Mesenchymal stem cell (in vitro differentiated cells and primary cell): ENCODE measurements at regions not wholly inside any gene's neighbourhood (a gene's known extent, or its start where the extent isn't known, plus 50 kb on each side); places are given as distances from the start of the nearest gene placed in this dataset.

ENCODE experiments used
- DNase-seq: peaks from one replicate; pipeline ENCODE4 v3.0.0-alpha.2; 2013
- H2AFZ ChIP-seq: one replicate; pipeline ENCODE4 v1.6.1; 2013; ENCODE audit warnings: low read depth, mild to moderate bottlenecking, control low read depth, inconsistent platforms, low read length, moderate library complexity
- H2AK5ac ChIP-seq: 2 replicates; pipeline ENCODE4 v1.6.1; 2013; ENCODE audit warnings: low read length, moderate library complexity, mild to moderate bottlenecking, inconsistent platforms; ENCODE audit not compliant: severe bottlenecking
- H2BK120ac ChIP-seq: one replicate; pipeline ENCODE4 v1.6.1; 2013; ENCODE audit warnings: low read depth, mild to moderate bottlenecking, inconsistent platforms, low read length, moderate library complexity
- H2BK12ac ChIP-seq, 2 experiments: one replicate each; pipeline ENCODE4 v1.6.1; 2013; ENCODE audit warnings: inconsistent platforms in 2 of 2, low read length in 2 of 2, mild to moderate bottlenecking in 2 of 2, moderate library complexity in 2 of 2, control low read depth in 1 of 2
- H2BK15ac ChIP-seq: one replicate; pipeline ENCODE4 v1.6.1; 2013; ENCODE audit warnings: mild to moderate bottlenecking, low read depth, inconsistent platforms; ENCODE audit not compliant: poor library complexity, severe bottlenecking
- H2BK5ac ChIP-seq: 2 replicates; pipeline ENCODE4 v1.6.1; 2013; ENCODE audit warnings: low read depth, mild to moderate bottlenecking, low read length, control low read depth, inconsistent platforms; ENCODE audit not compliant: poor library complexity, severe bottlenecking
- H3K14ac ChIP-seq, 2 experiments: one replicate each; pipeline ENCODE4 v1.6.1; 2013; ENCODE audit warnings: inconsistent platforms in 2 of 2, low read length in 2 of 2, control low read depth in 1 of 2, mild to moderate bottlenecking in 1 of 2, moderate library complexity in 1 of 2
- H3K18ac ChIP-seq, 2 experiments: one replicate each; pipeline ENCODE4 v1.6.1; 2013; ENCODE audit warnings: inconsistent platforms in 2 of 2, low read length in 2 of 2, control low read depth in 1 of 2, low read depth in 1 of 2, mild to moderate bottlenecking in 1 of 2
- H3K23ac ChIP-seq, 2 experiments: one replicate each; pipeline ENCODE4 v1.6.1; 2013; ENCODE audit warnings: inconsistent platforms in 2 of 2, low read length in 2 of 2, mild to moderate bottlenecking in 2 of 2, moderate library complexity in 2 of 2, control low read depth in 1 of 2
- H3K27ac ChIP-seq: 2 replicates; pipeline ENCODE4 v1.5.1; 2013; ENCODE audit warnings: mild to moderate bottlenecking, moderate library complexity, low read length, control low read depth, inconsistent platforms; ENCODE audit not compliant: poor library complexity, severe bottlenecking
- H3K27me3 ChIP-seq, 2 experiments: 2 replicates each; pipeline versions ENCODE4 v1.6.1 to v1.7.0; 2013; ENCODE audit warnings: low read length in 2 of 2, mild to moderate bottlenecking in 2 of 2, moderate library complexity in 2 of 2, control low read depth in 1 of 2, inconsistent platforms in 1 of 2; ENCODE audit not compliant: control insufficient read depth in 1 of 2, insufficient read depth in 1 of 2
- H3K36me3 ChIP-seq, 2 experiments: 2 replicates each; pipeline versions ENCODE4 v1.6.1 to v1.7.0; 2013; ENCODE audit warnings: low read length in 2 of 2, control low read depth in 1 of 2, inconsistent platforms in 1 of 2, low read depth in 1 of 2, mild to moderate bottlenecking in 1 of 2; ENCODE audit not compliant: insufficient read depth in 2 of 2, control insufficient read depth in 1 of 2
- H3K4ac ChIP-seq, 2 experiments: one replicate each; pipeline ENCODE4 v1.6.1; 2013; ENCODE audit warnings: inconsistent platforms in 2 of 2, low read length in 2 of 2, mild to moderate bottlenecking in 2 of 2, moderate library complexity in 2 of 2, control low read depth in 1 of 2, low read depth in 1 of 2
- H3K4me1 ChIP-seq: 2 replicates; pipeline ENCODE4 v1.6.1; 2013; ENCODE audit warnings: low read depth, low read length, control low read depth; ENCODE audit not compliant: control insufficient read depth, insufficient read depth
- H3K4me2 ChIP-seq: 2 replicates; pipeline ENCODE4 v1.6.1; 2013; ENCODE audit warnings: low read length, mild to moderate bottlenecking, inconsistent platforms; ENCODE audit not compliant: poor library complexity, severe bottlenecking
- H3K4me3 ChIP-seq, 2 experiments: 2 replicates each; pipeline versions ENCODE4 v1.5.1 to v1.7.0; 2013; ENCODE audit warnings: low read length in 2 of 2, mild to moderate bottlenecking in 2 of 2, control low read depth in 1 of 2, low read depth in 1 of 2; ENCODE audit not compliant: insufficient read depth in 1 of 2
- H3K79me1 ChIP-seq: replicated peaks from 2 replicates; pipeline ENCODE4 v1.6.1; 2013; ENCODE audit warnings: mild to moderate bottlenecking, control low read depth, low read length, inconsistent platforms; ENCODE audit not compliant: poor library complexity, severe bottlenecking
- H3K9ac ChIP-seq: 2 replicates; pipeline ENCODE4 v1.7.0; 2013; ENCODE audit warnings: mild to moderate bottlenecking, low read length, moderate library complexity
- H3K9me3 ChIP-seq: 2 replicates; pipeline ENCODE4 v1.7.0; 2013; ENCODE audit warnings: mild to moderate bottlenecking, low read length; ENCODE audit not compliant: control insufficient read depth
- H4K8ac ChIP-seq: one replicate; pipeline ENCODE4 v1.6.1; 2013; ENCODE audit warnings: inconsistent platforms, mild to moderate bottlenecking, low read length, moderate library complexity
- H4K91ac ChIP-seq: one replicate; pipeline ENCODE4 v1.6.1; 2013; ENCODE audit warnings: mild to moderate bottlenecking, low read length, inconsistent platforms
- WGBS: methylation state at CpG from one replicate; pipeline ENCODE4 v1.1.7; 2013; ENCODE audit warnings: mixed read lengths; 5-methylcytosine and 5-hydroxymethylcytosine counted together

DNA sequence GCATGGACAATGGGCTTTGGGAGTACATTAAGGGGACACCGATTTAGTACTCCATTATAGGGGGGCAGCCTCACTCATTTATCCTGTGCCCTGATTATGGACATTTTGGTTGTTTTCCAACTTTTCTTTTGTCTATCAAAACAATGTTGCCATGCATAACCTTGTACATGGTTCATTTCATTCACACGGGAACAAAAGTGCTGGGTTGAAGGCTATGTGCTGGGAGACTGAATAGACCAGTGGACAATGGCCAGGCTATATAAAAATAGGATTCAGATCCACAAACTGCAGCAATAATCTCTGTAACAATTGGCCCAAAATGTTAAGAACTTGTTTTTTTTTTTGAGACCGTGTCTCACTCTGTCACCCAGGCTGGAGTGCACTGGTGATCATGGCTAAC lies 100.7 kb upstream of the GMDS start:
- Histone ChIP-seq H4K8ac (no peak overlapping the region), H3K4me3 (no peak overlapping the region), H2BK15ac (no peak overlapping the region), H3K9me3 (no peaks in the 10 kb centered on the region), H3K18ac (no peak overlapping the region), H2AK5ac (no peak overlapping the region), H3K14ac (no peak overlapping the region), H3K27ac (no peak overlapping the region), H3K23ac (no peak overlapping the region), H2BK120ac (no peak overlapping the region), H2BK12ac (no peak overlapping the region), H4K91ac (no peak overlapping the region), H3K4me1 (peaks cover 4% of the 10 kb centered on the region), H3K4me2 (no peak overlapping the region), H2AFZ (no peak overlapping the region), H3K4ac (no peak overlapping the region), H2BK5ac (no peak overlapping the region), H3K79me1 (peaks cover 3% of the 10 kb centered on the region), H3K36me3 (no peaks in the 10 kb centered on the region), H3K9ac (no peak overlapping the region), H3K27me3 (no peaks in the 10 kb centered on the region)
- DNase-seq, result no peak
- WGBS, result 94% methylated on average over 3 of the region's 3 CpGs

DNA sequence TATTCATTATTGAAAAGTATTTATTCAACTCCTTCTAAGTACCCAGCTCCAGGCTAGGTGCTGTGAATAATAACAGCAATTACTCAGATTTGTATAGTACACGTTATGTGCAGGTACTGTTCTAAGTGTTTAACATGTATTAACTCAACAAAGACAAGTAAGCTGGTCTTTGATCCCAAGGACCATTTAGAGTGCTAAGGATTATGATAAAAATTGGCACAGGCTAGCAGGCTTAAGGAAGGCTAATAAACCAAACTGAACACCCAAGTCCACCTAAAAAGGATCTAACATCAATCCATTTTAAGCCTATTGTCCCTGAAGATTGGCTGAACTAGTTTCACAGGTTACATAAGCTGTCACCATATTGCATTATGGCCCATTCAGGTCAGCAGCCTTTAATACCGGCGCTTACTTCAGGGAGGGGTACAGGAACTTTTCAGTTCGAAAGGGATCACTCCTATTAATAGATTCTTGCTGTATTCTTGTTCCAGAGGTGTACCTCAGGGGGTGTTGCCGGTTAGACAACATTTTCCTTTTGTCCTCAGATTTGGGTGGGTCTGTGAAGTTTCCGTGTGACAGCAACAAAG lies 99.0 kb upstream of the GMDS start:
- Histone ChIP-seq H2BK12ac (no peak overlapping the region), H3K27ac (no peak overlapping the region), H2AFZ (no peak overlapping the region), H3K4me2 (no peak overlapping the region), H4K91ac (no peak overlapping the region), H2BK15ac (no peak overlapping the region), H3K14ac (no peak overlapping the region), H3K36me3 (no peaks in the 10 kb centered on the region), H3K27me3 (no peaks in the 10 kb centered on the region), H2AK5ac (no peak overlapping the region), H3K23ac (no peak overlapping the region), H3K4me1 (no peaks in the 10 kb centered on the region), H2BK5ac (no peak overlapping the region), H3K18ac (no peak overlapping the region), H3K4me3 (no peak overlapping the region), H4K8ac (no peak overlapping the region), H3K4ac (no peak overlapping the region), H2BK120ac (no peak overlapping the region), H3K9ac (no peak overlapping the region), H3K9me3 (peaks cover 10% of the 10 kb centered on the region), H3K79me1 (peaks cover 3% of the 10 kb centered on the region)
- 86% methylated on average over 5 of the region's 6 CpGs for WGBS
- no peak for DNase-seq

DNA sequence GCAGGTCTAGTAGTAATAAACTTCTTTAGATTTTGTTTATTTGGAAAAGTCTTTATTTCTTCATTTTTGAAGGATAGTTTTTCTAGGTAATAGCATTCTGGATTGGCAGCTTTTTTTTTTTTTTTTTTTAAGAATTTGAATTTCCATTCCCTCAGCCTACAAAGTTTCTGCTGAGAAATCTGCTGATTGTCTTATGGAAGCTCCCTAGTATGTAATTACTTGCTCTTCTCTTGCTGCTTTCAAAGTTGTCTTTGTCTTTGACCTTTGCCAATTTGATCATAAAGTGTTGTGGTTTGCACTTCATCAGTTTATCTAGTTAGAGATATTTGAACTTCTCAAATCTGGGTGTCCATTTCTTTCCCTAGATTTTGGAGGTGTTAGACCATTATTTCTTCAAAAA lies 82.2 kb upstream of the GMDS start:
- H4K8ac ChIP-seq, result no peak overlapping the region
- no peak overlapping the region for H3K4me3 ChIP-seq
- no peaks in the 10 kb centered on the region for H3K27me3 ChIP-seq

DNA sequence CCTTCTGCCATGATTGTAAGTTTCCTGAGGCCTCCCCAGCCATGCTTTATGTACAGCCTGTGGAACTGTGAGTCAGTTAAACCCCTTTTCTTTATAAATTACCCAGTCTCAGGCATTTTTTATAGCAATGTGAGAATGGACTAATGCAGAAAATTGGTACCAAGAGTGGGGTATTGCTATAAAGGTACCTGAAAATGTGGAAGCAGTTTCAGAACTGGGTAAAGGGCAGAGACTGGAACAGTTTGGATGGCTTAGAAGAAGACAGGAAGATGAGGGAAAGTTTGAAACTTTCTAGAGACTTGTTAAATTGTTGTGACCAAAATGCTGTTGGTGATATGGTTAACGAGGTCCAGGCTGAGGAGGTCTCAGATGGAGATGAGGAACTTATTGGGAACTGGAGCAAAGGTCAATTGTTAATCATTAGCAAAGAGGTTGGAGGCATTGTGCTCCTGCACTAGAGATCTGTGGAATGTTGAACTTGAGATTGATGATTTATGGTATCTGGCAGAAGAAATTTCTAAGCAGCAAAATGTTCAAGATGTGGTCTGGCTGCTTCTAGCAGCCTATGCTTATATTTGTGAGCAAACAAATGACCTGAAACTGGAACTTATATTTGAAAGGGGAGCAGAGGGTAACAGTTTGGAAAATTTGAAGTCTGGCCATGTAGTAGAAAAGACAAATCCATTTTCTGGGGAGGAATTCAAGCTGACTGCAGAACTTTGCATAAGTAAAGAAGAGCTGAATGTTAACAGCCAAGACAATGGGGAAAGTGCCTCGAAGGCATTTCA lies 79.0 kb upstream of the GMDS start:
- H4K8ac ChIP-seq, result no peak overlapping the region
- H3K36me3 ChIP-seq, result peaks cover 0 to 8% of the 10 kb centered on the region in 2 experiments
- peaks cover 8% of the 10 kb centered on the region for H3K79me1 ChIP-seq
- H2BK120ac ChIP-seq, result no peak overlapping the region
- 52% methylated on average over 2 of the region's 2 CpGs for WGBS
- no peak for DNase-seq
- H3K27me3 ChIP-seq, result no peaks in the 10 kb centered on the region
- H2AFZ ChIP-seq, result no peak overlapping the region
- no peak overlapping the region for H2AK5ac ChIP-seq
- no peak overlapping the region for H3K4me2 ChIP-seq
- H3K18ac ChIP-seq, result no peak overlapping the region
- H2BK12ac ChIP-seq, result no peak overlapping the region
- H3K4me1 ChIP-seq, result no peaks in the 10 kb centered on the region
- H3K27ac ChIP-seq, result no peak overlapping the region
- H3K14ac ChIP-seq, result no peak overlapping the region
- H3K9ac ChIP-seq, result no peak overlapping the region
- H3K9me3 ChIP-seq, result peaks cover 38% of the 10 kb centered on the region
- no peak overlapping the region for H3K23ac ChIP-seq
- H3K4me3 ChIP-seq, result no peak overlapping the region
- H2BK5ac ChIP-seq, result no peak overlapping the region
- H3K4ac ChIP-seq, result no peak overlapping the region
- H4K91ac ChIP-seq, result no peak overlapping the region
- no peak overlapping the region for H2BK15ac ChIP-seq

More for the DNA sequence above, 82.2 kb upstream of the GMDS start:
- Histone ChIP-seq H3K36me3 (peaks cover 0 to 7% of the 10 kb centered on the region in 2 experiments), H3K4me1 (no peaks in the 10 kb centered on the region), H3K4me2 (no peak overlapping the region), H2BK120ac (no peak overlapping the region), H2AFZ (no peak overlapping the region), H2BK15ac (no peak overlapping the region), H4K91ac (no peak overlapping the region), H3K9me3 (peaks cover 50% of the 10 kb centered on the region), H3K14ac (no peak overlapping the region), H3K4ac (no peak overlapping the region), H3K18ac (no peak overlapping the region), H3K23ac (no peak overlapping the region), H3K9ac (no peak overlapping the region), H3K79me1 (peaks cover 8% of the 10 kb centered on the region), H2BK12ac (no peak overlapping the region), H2AK5ac (no peak overlapping the region), H2BK5ac (no peak overlapping the region), H3K27ac (no peak overlapping the region)
- DNase-seq, result no peak
